ENCODE measurements at regions not wholly inside any gene's neighbourhood (a gene's known extent, or its start where the extent isn't known, plus 50 kb on each side); places are given as distances from the start of the nearest gene placed in this dataset.
A peak's percentile ranks its signal among the peaks of the same experiment; 100 is the strongest.

DNA sequence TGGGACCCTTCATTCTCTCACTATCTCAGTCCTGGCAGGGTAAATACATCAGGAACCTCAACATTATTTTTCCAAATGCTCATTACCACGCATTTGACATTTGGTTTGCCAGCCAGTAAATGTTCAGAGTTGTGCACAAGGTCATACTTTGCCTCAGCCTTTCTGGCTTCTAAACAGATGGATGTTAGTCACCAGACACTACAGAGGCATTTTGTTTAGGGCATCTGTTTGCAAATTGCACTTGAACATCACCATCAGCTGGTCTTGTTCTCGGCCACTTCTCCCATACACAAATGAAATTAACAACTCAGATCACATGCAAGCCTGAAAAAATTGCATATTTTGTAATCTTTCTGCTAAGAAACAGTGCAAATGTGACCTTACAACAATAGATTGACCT is 75.0 kb upstream of the SLC1A1 start:
- Histone ChIP-seq H3K36me3 (ENCODE audit: control insufficient read depth in 2 of 2, extremely low read depth in 1 of 2, insufficient read depth in 1 of 2, low read length in 1 of 2) (no peaks in the 10 kb centered on the region), H3K9me3 (no peaks in the 10 kb centered on the region), H3K4me3 (ENCODE audit: control insufficient read depth in 1 of 2, extremely low read depth in 1 of 2, low read length in 1 of 2) (no peak overlapping the region), H3K4me1 (ENCODE audit: control insufficient read depth in 1 of 2, extremely low read depth in 1 of 2, insufficient read depth in 2 of 2, low read length in 2 of 2) (no peaks in the 10 kb centered on the region), H3K27ac (ENCODE audit: low read length) (no peak overlapping the region), H3K27me3 (replicated peaks in 1 of 2; ENCODE audit: control insufficient read depth in 2 of 2, extremely low read depth in 1 of 2, insufficient read depth in 2 of 2, low read length in 1 of 2) (no peaks in the 10 kb centered on the region)
- Mint-ChIP-seq H3K4me3 (no peak overlapping the region), H3K9me3 (no peaks in the 10 kb centered on the region), H3K27ac (no peak overlapping the region), H3K4me1 (no peaks in the 10 kb centered on the region), H3K36me3 (no peaks in the 10 kb centered on the region), H3K27me3 (peaks cover 0 to 9% of the 10 kb centered on the region in 2 donors)
- ChIA-PET CTCF (no interaction called here), POLR2A (no interaction called here)
- ATAC-seq (replicated peaks in 1 of 4): no peak
- 73% methylated on average over 2 of the region's 2 CpGs for WGBS (ENCODE audit: insufficient coverage)
- no peak for DNase-seq

GRCh38 chr9:4413856-4414255 is 76.4 kb upstream of the SLC1A1 start:
- WGBS (ENCODE audit: insufficient coverage): 20% methylated on average over 1 of the region's 1 CpG
- Histone ChIP-seq H3K27me3 (replicated peaks in 1 of 2; ENCODE audit: control insufficient read depth in 2 of 2, extremely low read depth in 1 of 2, insufficient read depth in 2 of 2, low read length in 1 of 2) (no peaks in the 10 kb centered on the region), H3K4me1 (ENCODE audit: control insufficient read depth in 1 of 2, extremely low read depth in 1 of 2, insufficient read depth in 2 of 2, low read length in 2 of 2) (no peaks in the 10 kb centered on the region), H3K27ac (ENCODE audit: low read length) (no peak overlapping the region), H3K36me3 (ENCODE audit: control insufficient read depth in 2 of 2, extremely low read depth in 1 of 2, insufficient read depth in 1 of 2, low read length in 1 of 2) (no peaks in the 10 kb centered on the region), H3K9me3 (no peaks in the 10 kb centered on the region), H3K4me3 (ENCODE audit: control insufficient read depth in 1 of 2, extremely low read depth in 1 of 2, low read length in 1 of 2) (no peak overlapping the region)
- CTCF ChIA-PET: no interaction called here
- Mint-ChIP-seq H3K27ac (no peak overlapping the region), H3K36me3 (no peaks in the 10 kb centered on the region), H3K9me3 (no peaks in the 10 kb centered on the region), H3K4me3 (no peak overlapping the region), H3K27me3 (peaks cover 0 to 6% of the 10 kb centered on the region in 2 donors), H3K4me1 (no peaks in the 10 kb centered on the region)
- no peak for ATAC-seq (replicated peaks in 1 of 4)
- DNase-seq: no peak
- POLR2A ChIA-PET: no interaction called here

- ChIA-PET POLR2A (no interaction called here), CTCF (no interaction called here)
- no peaks in the 10 kb centered on the region for H3K4me1 ChIP-seq (ENCODE audit: control insufficient read depth in 1 of 2, extremely low read depth in 1 of 2, insufficient read depth in 2 of 2, low read length in 2 of 2)
- no peak overlapping the region for H3K27ac ChIP-seq (ENCODE audit: low read length)
- 100% methylated on average over 1 of the region's 3 CpGs for WGBS (ENCODE audit: insufficient coverage)
- Mint-ChIP-seq H3K4me3 (no peak overlapping the region), H3K9me3 (peaks cover 17 to 35% (median 22%) of the 10 kb centered on the region in 3 donors), H3K4me1 (no peaks in the 10 kb centered on the region), H3K36me3 (peaks cover 9% of the 10 kb centered on the region), H3K27ac (no peak overlapping the region), H3K27me3 (peaks cover 9 to 11% of the 10 kb centered on the region in 2 donors)
- no peaks in the 10 kb centered on the region for H3K36me3 ChIP-seq (ENCODE audit: control insufficient read depth in 2 of 2, extremely low read depth in 1 of 2, insufficient read depth in 1 of 2, low read length in 1 of 2)
- H3K9me3 ChIP-seq: no peaks in the 10 kb centered on the region
- ATAC-seq (replicated peaks in 1 of 4) (no peak), DNase-seq (no peak)
- H3K27me3 ChIP-seq (replicated peaks in 1 of 2; ENCODE audit: control insufficient read depth in 2 of 2, extremely low read depth in 1 of 2, insufficient read depth in 2 of 2, low read length in 1 of 2): peaks cover 0 to 8% of the 10 kb centered on the region in 2 experiments
- no peak overlapping the region for H3K4me3 ChIP-seq (ENCODE audit: control insufficient read depth in 1 of 2, extremely low read depth in 1 of 2, low read length in 1 of 2)
Measured at GRCh38 chr9:4404156-4404555, 86.1 kb upstream of the SLC1A1 start.

DNA sequence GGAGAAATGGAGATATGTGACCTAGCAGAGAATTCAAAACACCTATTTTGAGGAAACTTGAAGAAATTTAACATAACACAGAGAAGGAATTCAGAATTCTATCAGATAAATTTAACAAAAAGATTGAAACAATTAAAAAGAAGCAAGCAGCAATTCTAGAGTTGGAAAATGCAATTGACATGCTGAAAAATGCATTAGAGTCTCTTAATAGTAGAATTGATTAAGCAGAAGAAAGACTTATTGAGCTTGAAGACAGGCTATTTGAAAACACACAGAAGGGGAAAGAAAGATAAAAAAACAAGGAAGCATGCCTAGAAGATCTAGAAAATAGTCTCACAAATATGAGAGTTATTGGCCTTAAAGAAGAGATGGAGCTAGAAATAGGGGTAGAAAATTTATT is 87.8 kb upstream of the SLC1A1 start:
- no peaks in the 10 kb centered on the region for H3K4me1 ChIP-seq (ENCODE audit: control insufficient read depth in 1 of 2, extremely low read depth in 1 of 2, insufficient read depth in 2 of 2, low read length in 2 of 2)
- DNase-seq: no peak
- H3K9me3 Mint-ChIP-seq: peaks cover 17 to 35% (median 22%) of the 10 kb centered on the region in 3 donors
- H3K4me1 Mint-ChIP-seq: no peaks in the 10 kb centered on the region
- H3K4me3 Mint-ChIP-seq: no peak overlapping the region
- ChIA-PET CTCF (no interaction called here), POLR2A (no interaction called here)
- no peak for ATAC-seq (replicated peaks in 1 of 4)
- H3K36me3 ChIP-seq (ENCODE audit: control insufficient read depth in 2 of 2, extremely low read depth in 1 of 2, insufficient read depth in 1 of 2, low read length in 1 of 2): no peaks in the 10 kb centered on the region
- H3K27me3 Mint-ChIP-seq: peaks cover 15 to 22% of the 10 kb centered on the region in 2 donors
- H3K27me3 ChIP-seq (replicated peaks in 1 of 2; ENCODE audit: control insufficient read depth in 2 of 2, extremely low read depth in 1 of 2, insufficient read depth in 2 of 2, low read length in 1 of 2): peaks cover 0 to 12% of the 10 kb centered on the region in 2 experiments
- peak overlapping the region in 1 of 2 donors; percentile 18 for H3K4me3 ChIP-seq (ENCODE audit: control insufficient read depth in 1 of 2, extremely low read depth in 1 of 2, low read length in 1 of 2)
- H3K27ac Mint-ChIP-seq: no peak overlapping the region
- H3K9me3 ChIP-seq: no peaks in the 10 kb centered on the region
- H3K27ac ChIP-seq (ENCODE audit: low read length): no peak overlapping the region
- H3K36me3 Mint-ChIP-seq: peaks cover 9% of the 10 kb centered on the region

GRCh38 chr9:4400731-4401130 is 89.5 kb upstream of the SLC1A1 start:
- H3K27ac ChIP-seq (ENCODE audit: low read length): no peak overlapping the region
- ChIA-PET POLR2A (interaction anchor here in 1 of 2 donors (0.5 to 0.6 kb wide), 2 partner anchors 174 to 318 kb away, joined by 3 to 5 read pairs; no protein-coding TSS in a partner anchor), CTCF (no interaction called here)
- H3K4me3 Mint-ChIP-seq: no peak overlapping the region
- H3K4me1 ChIP-seq (ENCODE audit: control insufficient read depth in 1 of 2, extremely low read depth in 1 of 2, insufficient read depth in 2 of 2, low read length in 2 of 2): no peaks in the 10 kb centered on the region
- H3K9me3 Mint-ChIP-seq: peaks cover 17 to 32% (median 19%) of the 10 kb centered on the region in 3 donors
- no peaks in the 10 kb centered on the region for H3K9me3 ChIP-seq
- DNase-seq (no peak), ATAC-seq (replicated peaks in 1 of 4) (no peak)
- WGBS (ENCODE audit: insufficient coverage): 73% methylated on average over 1 of the region's 3 CpGs
- peaks cover 19 to 26% of the 10 kb centered on the region in 2 donors for H3K27me3 Mint-ChIP-seq
- no peak overlapping the region for H3K4me3 ChIP-seq (ENCODE audit: control insufficient read depth in 1 of 2, extremely low read depth in 1 of 2, low read length in 1 of 2)
- no peaks in the 10 kb centered on the region for H3K36me3 ChIP-seq (ENCODE audit: control insufficient read depth in 2 of 2, extremely low read depth in 1 of 2, insufficient read depth in 1 of 2, low read length in 1 of 2)
- peaks cover 9% of the 10 kb centered on the region for H3K36me3 Mint-ChIP-seq
- H3K27me3 ChIP-seq (replicated peaks in 1 of 2; ENCODE audit: control insufficient read depth in 2 of 2, extremely low read depth in 1 of 2, insufficient read depth in 2 of 2, low read length in 1 of 2): peaks cover 0 to 12% of the 10 kb centered on the region in 2 experiments
- H3K4me1 Mint-ChIP-seq: no peaks in the 10 kb centered on the region
- H3K27ac Mint-ChIP-seq: no peak overlapping the region

DNA sequence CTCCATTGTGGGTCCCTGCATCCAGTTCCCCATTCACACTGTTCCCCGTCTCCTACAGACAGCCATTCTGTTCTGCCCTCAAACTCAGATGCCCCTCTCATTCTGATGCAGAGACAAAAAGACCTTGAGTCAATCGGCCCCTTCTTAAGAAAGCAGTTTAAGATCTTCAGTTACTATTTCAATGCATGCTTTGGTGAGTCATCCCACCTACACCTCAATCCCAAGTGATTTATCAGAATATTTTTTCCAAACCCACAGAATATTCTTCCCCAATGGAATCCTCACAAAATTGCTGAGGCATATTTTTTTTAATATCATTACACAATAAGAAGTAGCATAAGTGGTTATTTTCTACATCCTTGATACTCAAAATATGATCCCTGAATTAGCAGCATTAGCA is 92.4 kb upstream of the SLC1A1 start:
- no peak overlapping the region for H3K4me3 Mint-ChIP-seq
- peaks cover 8 to 10% (median 10%) of the 10 kb centered on the region in 3 donors for H3K9me3 Mint-ChIP-seq
- peaks cover 20 to 29% of the 10 kb centered on the region in 2 donors for H3K27me3 Mint-ChIP-seq
- Histone ChIP-seq H3K4me1 (ENCODE audit: control insufficient read depth in 1 of 2, extremely low read depth in 1 of 2, insufficient read depth in 2 of 2, low read length in 2 of 2) (no peaks in the 10 kb centered on the region), H3K27me3 (replicated peaks in 1 of 2; ENCODE audit: control insufficient read depth in 2 of 2, extremely low read depth in 1 of 2, insufficient read depth in 2 of 2, low read length in 1 of 2) (peaks cover 0 to 12% of the 10 kb centered on the region in 2 experiments), H3K9me3 (no peaks in the 10 kb centered on the region), H3K36me3 (ENCODE audit: control insufficient read depth in 2 of 2, extremely low read depth in 1 of 2, insufficient read depth in 1 of 2, low read length in 1 of 2) (no peaks in the 10 kb centered on the region), H3K4me3 (ENCODE audit: control insufficient read depth in 1 of 2, extremely low read depth in 1 of 2, low read length in 1 of 2) (no peak overlapping the region), H3K27ac (ENCODE audit: low read length) (no peak overlapping the region)
- CTCF ChIA-PET: no interaction called here
- H3K27ac Mint-ChIP-seq: no peak overlapping the region
- no peak for DNase-seq
- ATAC-seq (replicated peaks in 1 of 4): no peak
- H3K4me1 Mint-ChIP-seq: no peaks in the 10 kb centered on the region
- WGBS (ENCODE audit: insufficient coverage): 55% methylated on average over 2 of the region's 2 CpGs
- POLR2A ChIA-PET: no interaction called here
- H3K36me3 Mint-ChIP-seq: peaks cover 9% of the 10 kb centered on the region

GRCh38 chr9:4393806-4394523 is 94.1 kb upstream of the GLIS3 start:
- no peak overlapping the region for H3K27ac Mint-ChIP-seq
- ATAC-seq (replicated peaks in 1 of 4) (no peak), DNase-seq (no peak)
- no peak overlapping the region for H3K4me3 Mint-ChIP-seq
- CTCF ChIA-PET: no interaction called here
- no peaks in the 10 kb centered on the region for H3K4me1 Mint-ChIP-seq
- H3K27me3 ChIP-seq (replicated peaks in 1 of 2; ENCODE audit: control insufficient read depth in 2 of 2, extremely low read depth in 1 of 2, insufficient read depth in 2 of 2, low read length in 1 of 2): peaks cover 0 to 4% of the 10 kb centered on the region in 2 experiments
- H3K27ac ChIP-seq (ENCODE audit: low read length): no peak overlapping the region
- no peaks in the 10 kb centered on the region for H3K4me1 ChIP-seq (ENCODE audit: control insufficient read depth in 1 of 2, extremely low read depth in 1 of 2, insufficient read depth in 2 of 2, low read length in 2 of 2)
- no CpG with 5 or more reads among the region's 4 CpGs for WGBS (ENCODE audit: insufficient coverage)
- H3K9me3 Mint-ChIP-seq: no peaks in the 10 kb centered on the region
- H3K9me3 ChIP-seq: no peaks in the 10 kb centered on the region
- no peak overlapping the region for H3K4me3 ChIP-seq (ENCODE audit: control insufficient read depth in 1 of 2, extremely low read depth in 1 of 2, low read length in 1 of 2)
- H3K27me3 Mint-ChIP-seq: peaks cover 10 to 18% of the 10 kb centered on the region in 2 donors
- POLR2A ChIA-PET: no interaction called here
- no peaks in the 10 kb centered on the region for H3K36me3 Mint-ChIP-seq
- H3K36me3 ChIP-seq (ENCODE audit: control insufficient read depth in 2 of 2, extremely low read depth in 1 of 2, insufficient read depth in 1 of 2, low read length in 1 of 2): no peaks in the 10 kb centered on the region
